A673 (cell line): ENCODE measurements at regions not wholly inside any gene's neighbourhood (a gene's known extent, or its start where the extent isn't known, plus 50 kb on each side); places are given as distances from the start of the nearest gene placed in this dataset.

ENCODE experiments used
- BruUV-seq: library from RNA; stranded (reverse); fragments of 400-500 nt; replicated peaks from 2 replicates; lab custom pipeline; 2021; lab: Mats Ljungman, UMichigan
- CTCF ChIA-PET: fragments of 300-600 bp; sonication (Branson Sonifier 250); formaldehyde crosslinking; loops from one replicate; lab custom pipeline; 2022; ENCODE audit warnings: antibody characterized with exemption; lab: Charles Lee
- POLR2A ChIA-PET: fragments of 300-600 bp; sonication (Branson Sonifier 250); formaldehyde crosslinking; loops from one replicate; lab custom pipeline; 2022; ENCODE audit warnings: antibody characterized with exemption; ENCODE audit not compliant: low non-redundant PET; lab: Charles Lee
- DNase-seq: peaks from one replicate; pipeline ENCODE4 v3.0.0-alpha.2; 2015; ENCODE audit warnings: low spot score
- H3K27ac ChIP-seq: fragments of 200-600 bp; sonication (generic); 2 replicates; pipeline ENCODE4 v1.5.1; 2016; ENCODE audit warnings: mixed run types, low read depth, mild to moderate bottlenecking, mixed read lengths, antibody characterized with exemption, low read length; ENCODE audit not compliant: poor library complexity, severe bottlenecking
- H3K27me3 ChIP-seq: fragments of 200-600 bp; sonication (generic); replicated peaks from 2 replicates; pipeline ENCODE4 v1.6.1; 2017; ENCODE audit warnings: mixed run types, low read depth, mild to moderate bottlenecking, mixed read lengths, antibody characterized with exemption, low read length; ENCODE audit not compliant: insufficient read depth, poor library complexity
- H3K36me3 ChIP-seq: fragments of 200-600 bp; sonication (generic); 2 replicates; pipeline ENCODE4 v1.6.1; 2016; ENCODE audit warnings: mixed run types, mild to moderate bottlenecking, mixed read lengths, antibody characterized with exemption, low read length; ENCODE audit not compliant: insufficient read depth, poor library complexity, severe bottlenecking
- H3K4me1 ChIP-seq: fragments of 200-600 bp; sonication (generic); 2 replicates; pipeline ENCODE4 v1.6.1; 2017; ENCODE audit warnings: mixed run types, mild to moderate bottlenecking, mixed read lengths, antibody characterized with exemption, low read length; ENCODE audit not compliant: insufficient read depth, poor library complexity, severe bottlenecking
- H3K4me3 ChIP-seq: fragments of 200-600 bp; sonication (generic); 2 replicates; pipeline ENCODE4 v1.5.1; 2016; ENCODE audit warnings: low read depth, mixed run types, mild to moderate bottlenecking, mixed read lengths, low read length; ENCODE audit not compliant: poor library complexity, severe bottlenecking
- H3K9me3 ChIP-seq: fragments of 200-600 bp; sonication (generic); 2 replicates; pipeline ENCODE4 v1.6.1; 2016; ENCODE audit warnings: mixed run types, low read depth, mild to moderate bottlenecking, mixed read lengths, antibody characterized with exemption, low read length; ENCODE audit not compliant: poor library complexity, severe bottlenecking
- CTCF ChIP-seq: fragments of 300-800, 200-600 bp; sonication (generic); conservative IDR thresholded peaks from 2 replicates; pipeline ENCODE4 v1.5.1; 2017; ENCODE audit warnings: low read depth, mild to moderate bottlenecking, antibody characterized with exemption, low read length, moderate library complexity, mixed read lengths
- EZH2 ChIP-seq: fragments of 200-600 bp; sonication (generic); IDR thresholded peaks from 2 replicates; pipeline ENCODE4 v1.6.1; 2017; ENCODE audit warnings: borderline replicate concordance, low read depth, mild to moderate bottlenecking, mixed read lengths, antibody characterized with exemption, low read length; ENCODE audit not compliant: poor library complexity, severe bottlenecking
- intact Hi-C: fragments of 100-400 bp; cut with micrococcal nuclease; formaldehyde crosslinking; loops from one replicate; pipeline ENCODE4 v1.10.0; 2022; ENCODE audit not compliant: unreplicated experiment

- Histone ChIP-seq H3K36me3 (no peaks in the 10 kb centered on the region), H3K4me1 (no peaks in the 10 kb centered on the region), H3K9me3 (no peaks in the 10 kb centered on the region), H3K27ac (no peak overlapping the region), H3K4me3 (no peak overlapping the region), H3K27me3 (no peaks in the 10 kb centered on the region)
- intact Hi-C loops, result no loop called here
- POLR2A ChIA-PET, result no interaction called here
- no peak for DNase-seq
- CTCF ChIA-PET, result no interaction called here
- BruUV-seq, result no TSS peak
- TF ChIP-seq EZH2 (no peak), CTCF (no peak)
Observed at GRCh38 chr3:165522386-165522785, 314.8 kb downstream of the BCHE start.

GRCh38 chr3:165521131-165521871 is 315.9 kb downstream of the BCHE start:
- Histone ChIP-seq H3K27me3 (no peaks in the 10 kb centered on the region), H3K4me3 (no peak overlapping the region), H3K36me3 (no peaks in the 10 kb centered on the region), H3K27ac (no peak overlapping the region), H3K9me3 (no peaks in the 10 kb centered on the region), H3K4me1 (no peaks in the 10 kb centered on the region)
- DNase-seq, result no peak
- intact Hi-C loops, result no loop called here
- POLR2A ChIA-PET, result no interaction called here
- no TSS peak for BruUV-seq
- TF ChIP-seq CTCF, result no peak
- no peak for TF ChIP-seq EZH2
- CTCF ChIA-PET, result no interaction called here

GRCh38 chr3:165519687-165520086 is 317.5 kb downstream of the BCHE start:
- no peaks in the 10 kb centered on the region for H3K27me3 ChIP-seq
- BruUV-seq, result no TSS peak
- H3K27ac ChIP-seq, result no peak overlapping the region
- no peak overlapping the region for H3K4me3 ChIP-seq
- ChIA-PET CTCF (no interaction called here), POLR2A (no interaction called here)
- no peaks in the 10 kb centered on the region for H3K36me3 ChIP-seq
- no peaks in the 10 kb centered on the region for H3K4me1 ChIP-seq
- H3K9me3 ChIP-seq, result no peaks in the 10 kb centered on the region
- no peak for TF ChIP-seq EZH2
- DNase-seq, result no peak
- intact Hi-C loops, result no loop called here

- no peak overlapping the region for H3K27ac ChIP-seq
- DNase-seq, result no peak
- CTCF ChIA-PET, result no interaction called here
- H3K36me3 ChIP-seq, result no peaks in the 10 kb centered on the region
- no peaks in the 10 kb centered on the region for H3K9me3 ChIP-seq
- H3K4me1 ChIP-seq, result no peaks in the 10 kb centered on the region
- H3K27me3 ChIP-seq, result no peaks in the 10 kb centered on the region
- TF ChIP-seq EZH2 (no peak), CTCF (no peak)
- intact Hi-C loops, result no loop called here
- POLR2A ChIA-PET, result no interaction called here
- no peak overlapping the region for H3K4me3 ChIP-seq
- BruUV-seq, result no TSS peak
Observed at GRCh38 chr3:165518346-165518745, 318.9 kb downstream of the BCHE start.
